ENCODE measurements at regions not wholly inside any gene's neighbourhood (a gene's known extent, or its start where the extent isn't known, plus 50 kb on each side); places are given as distances from the start of the nearest gene placed in this dataset.
"Not testable (repeated sequence)": the region's sequence is repeated elsewhere in the genome, so short reads cannot be mapped to it uniquely, and the experiment has no call there.

GRCh38 chr6:99668036-99668705 lies 61.5 kb downstream of the PRDM13 start:
- no peak for DNase-seq

GRCh38 chr6:99689916-99690685 lies 83.5 kb downstream of the PRDM13 start:
- peak; percentile 78 for DNase-seq

GRCh38 chr6:99702287-99702686 lies 95.7 kb downstream of the PRDM13 start:
- DNase-seq, result not testable (repeated sequence)

GRCh38 chr6:99709062-99709461 lies 102.4 kb downstream of the PRDM13 start:
- DNase-seq, result peak; percentile 19

- peak; percentile 90 for DNase-seq
Observed at GRCh38 chr6:99711302-99711701, 104.7 kb downstream of the PRDM13 start.

GRCh38 chr6:99711925-99712324 lies 105.3 kb downstream of the PRDM13 start:
- no peak for DNase-seq

GRCh38 chr6:99712519-99712918 lies 105.9 kb downstream of the PRDM13 start:
- peak; percentile 12 for DNase-seq

- not testable (repeated sequence) for DNase-seq
Observed at GRCh38 chr6:99722043-99722442, 115.4 kb downstream of the PRDM13 start.

GRCh38 chr6:99730237-99730636 lies 123.6 kb downstream of the PRDM13 start:
- not testable (repeated sequence) for DNase-seq

GRCh38 chr6:99736302-99736701 lies 129.7 kb downstream of the PRDM13 start:
- DNase-seq, result peak; percentile 53

- DNase-seq, result no peak
Observed at GRCh38 chr6:99739526-99739925, 132.9 kb downstream of the PRDM13 start.

GRCh38 chr6:99741092-99741491 lies 134.5 kb downstream of the PRDM13 start:
- no peak for DNase-seq

- DNase-seq, result no peak
Observed at GRCh38 chr6:99743647-99744046, 137.0 kb downstream of the PRDM13 start.

- no peak for DNase-seq
Observed at GRCh38 chr6:99745651-99746050, 139.0 kb downstream of the PRDM13 start.

- DNase-seq, result peak; percentile 94
Observed at GRCh38 chr6:99746261-99746895, 139.7 kb downstream of the PRDM13 start.

GRCh38 chr6:99761711-99762110 lies 155.1 kb downstream of the PRDM13 start:
- DNase-seq, result no peak

- DNase-seq, result no peak
Observed at GRCh38 chr6:99768166-99768565, 161.5 kb downstream of the PRDM13 start.

GRCh38 chr6:99779631-99780555 lies 173.3 kb downstream of the PRDM13 start:
- no peak for DNase-seq

- DNase-seq, result no peak
Observed at GRCh38 chr6:99780556-99780885, 173.9 kb downstream of the PRDM13 start.

- DNase-seq, result no peak
Observed at GRCh38 chr6:99789767-99790166, 183.1 kb downstream of the PRDM13 start.

GRCh38 chr6:99790679-99791078 lies 184.0 kb downstream of the PRDM13 start:
- peak; percentile 43 for DNase-seq

- no peak for DNase-seq
Observed at GRCh38 chr6:99801805-99802204, 192.2 kb downstream of the MCHR2 start.
